A549 (cell line): ENCODE measurements at regions not wholly inside any gene's neighbourhood (a gene's known extent, or its start where the extent isn't known, plus 50 kb on each side); places are given as distances from the start of the nearest gene placed in this dataset.

Source experiments
- ATAC-seq, 2 experiments: fragments of 200-7000 bp in 1 of 2; fragments of >200 bp in 1 of 2; cut with Nextera tagmentation in 1 of 2; cut with Tn5 transposase in 1 of 2; 3 replicates each; pipeline versions ENCODE4 v1.8.0 to v1.9.1; 2018 to 2020; ENCODE audit warnings: mild to moderate bottlenecking in 1 of 2, moderate library complexity in 1 of 2
- CTCF ChIA-PET: fragments of 300-600 bp; sonication (Branson Sonifier 250); formaldehyde crosslinking; extraction: SDS; loops from one replicate; lab custom pipeline; 2021; ENCODE audit warnings: antibody characterized with exemption, inconsistent platforms; lab: Yijun Ruan, JAX
- POLR2A ChIA-PET: fragments of 350-600 bp; formaldehyde crosslinking; extraction: SDS; loops from one replicate; lab custom pipeline; 2021; ENCODE audit warnings: antibody characterized with exemption, inconsistent platforms; lab: Yijun Ruan, JAX
- DNase-seq, 2 experiments: peaks; one replicate each; pipeline versions ENCODE4 v3.0.0 to v3.0.0-alpha.2; 2011 to 2016; ENCODE audit warnings: low read depth in 1 of 2, low spot score in 1 of 2
- FAIRE-seq: peaks from 2 replicates; lab custom pipeline; 2011; peaks lifted over from hg19 to GRCh38; lab: Jason Lieb, UNC
- H3K27ac ChIP-seq, 2 experiments: fragments of >200 bp; sonication (Bioruptor Twin); formaldehyde crosslinking; 3 replicates each; pipeline ENCODE4 v1.5.1; 2016 to 2017
- H3K4me1 ChIP-seq: fragments of >200 bp; sonication (Bioruptor Twin); formaldehyde crosslinking; 3 replicates; pipeline ENCODE4 v1.6.1; 2016
- H3K4me2 ChIP-seq: fragments of >200 bp; sonication (Bioruptor Twin); formaldehyde crosslinking; 3 replicates; pipeline ENCODE4 v1.6.1; 2016
- H3K4me3 ChIP-seq: fragments of >200 bp; sonication (Bioruptor Twin); formaldehyde crosslinking; 3 replicates; pipeline ENCODE4 v1.5.1; 2016
- H3K9me3 ChIP-seq: fragments of >200 bp; sonication (Bioruptor Twin); formaldehyde crosslinking; 3 replicates; pipeline ENCODE4 v1.6.1; 2016
- ATOH8 ChIP-seq: fragments of 250-450 bp; sonication (Bioruptor Pico); IDR thresholded peaks from 2 replicates; pipeline ENCODE4 v1.5.0; 2020; ENCODE audit warnings: low read depth, mild to moderate bottlenecking, moderate library complexity
- BCL3 ChIP-seq: fragments of >200 bp; sonication (Bioruptor Twin); formaldehyde crosslinking; IDR thresholded peaks from 3 replicates; pipeline ENCODE4 v1.6.1; 2016
- CBX2 ChIP-seq: fragments of 200-600 bp; sonication (generic); IDR thresholded peaks from 2 replicates; pipeline ENCODE4 v1.6.1; 2016; ENCODE audit warnings: low read depth, mild to moderate bottlenecking, borderline replicate concordance
- CBX8 ChIP-seq: fragments of 200-600 bp; sonication (generic); IDR thresholded peaks from 2 replicates; pipeline ENCODE4 v1.6.1; 2016
- CEBPB ChIP-seq, 2 experiments: fragments of >200 bp in 1 of 2; sonication (Bioruptor Twin) in 1 of 2; formaldehyde crosslinking in 1 of 2; IDR thresholded peaks; 2 replicates each; pipeline ENCODE4 v1.6.1; 2012 to 2016
- CTCF ChIP-seq: fragments of >200 bp; sonication (Bioruptor Twin); formaldehyde crosslinking; IDR thresholded peaks from 3 replicates; pipeline ENCODE4 v1.5.1; 2016
- EHF ChIP-seq: fragments of 250-450 bp; sonication (Bioruptor Pico); IDR thresholded peaks from 2 replicates; pipeline ENCODE4 v1.5.0; 2020; ENCODE audit warnings: mild to moderate bottlenecking
- EHMT2 ChIP-seq: fragments of 200-600 bp; sonication (generic); IDR thresholded peaks from 2 replicates; pipeline ENCODE4 v1.6.1; 2016; ENCODE audit warnings: antibody characterized with exemption, low read depth, mild to moderate bottlenecking, moderate library complexity
- FOSB ChIP-seq: fragments of 250-450 bp; sonication (Bioruptor Pico); IDR thresholded peaks from 2 replicates; pipeline ENCODE4 v1.5.0; 2020; ENCODE audit warnings: mild to moderate bottlenecking, moderate library complexity
- FOXS1 ChIP-seq: fragments of 250-450 bp; sonication (Bioruptor Pico); IDR thresholded peaks from 2 replicates; pipeline ENCODE4 v1.5.0; 2020; ENCODE audit warnings: mild to moderate bottlenecking, moderate library complexity
- GATA3 ChIP-seq: IDR thresholded peaks from 2 replicates; pipeline ENCODE4 v1.6.1; 2012; ENCODE audit warnings: borderline replicate concordance
- HDAC2 ChIP-seq: fragments of 200-600 bp; sonication (generic); IDR thresholded peaks from 2 replicates; pipeline ENCODE4 v1.6.1; 2016
- HOXB5 ChIP-seq: fragments of 250-450 bp; sonication (Bioruptor Pico); IDR thresholded peaks from 2 replicates; pipeline ENCODE4 v1.5.0; 2020; ENCODE audit warnings: mild to moderate bottlenecking, moderate library complexity
- KDM1A ChIP-seq: fragments of 200-600 bp; sonication (generic); IDR thresholded peaks from 2 replicates; pipeline ENCODE4 v1.6.1; 2016; ENCODE audit warnings: low read depth, mild to moderate bottlenecking
- KDM5A ChIP-seq: fragments of 200-600 bp; sonication (generic); IDR thresholded peaks from 2 replicates; pipeline ENCODE4 v1.6.1; 2016; ENCODE audit warnings: antibody characterized with exemption, mild to moderate bottlenecking
- MAFK ChIP-seq: fragments of 450-650 bp; IDR thresholded peaks from 2 replicates; pipeline ENCODE4 v1.6.1; 2014; ENCODE audit not compliant: partially characterized antibody
- MAX ChIP-seq: IDR thresholded peaks from 2 replicates; pipeline ENCODE4 v1.6.1; 2012
- NFE2L2 ChIP-seq: fragments of 150-350 bp; conservative IDR thresholded peaks from 2 replicates; pipeline ENCODE4 v1.6.1; 2014; ENCODE audit warnings: low read length
- NPAS2 ChIP-seq: fragments of 250-450 bp; sonication (Bioruptor Pico); IDR thresholded peaks from 2 replicates; pipeline ENCODE4 v1.8.0; 2022; ENCODE audit warnings: mild to moderate bottlenecking, moderate library complexity, borderline replicate concordance
- RCOR1 ChIP-seq: fragments of 150-350 bp; IDR thresholded peaks from 2 replicates; pipeline ENCODE4 v1.6.1; 2014; ENCODE audit warnings: antibody characterized with exemption, low read length, low read depth
- SMC3 ChIP-seq: fragments of >200 bp; sonication (Bioruptor Twin); formaldehyde crosslinking; IDR thresholded peaks from 3 replicates; pipeline ENCODE4 v1.6.1; 2018; ENCODE audit warnings: inconsistent platforms
- TFCP2L1 ChIP-seq: fragments of 250-450 bp; sonication (Bioruptor Pico); IDR thresholded peaks from 2 replicates; pipeline ENCODE4 v1.5.0; 2021; ENCODE audit warnings: mild to moderate bottlenecking
- USF2 ChIP-seq: fragments of 450-650 bp; IDR thresholded peaks from 2 replicates; pipeline ENCODE4 v1.6.1; 2014; ENCODE audit warnings: antibody characterized with exemption
- ZC3H11A ChIP-seq: fragments of 450-650 bp; IDR thresholded peaks from 2 replicates; pipeline ENCODE4 v1.6.1; 2014; ENCODE audit warnings: antibody characterized with exemption, mild to moderate bottlenecking
- ZFP36 ChIP-seq: fragments of 450-650 bp; IDR thresholded peaks from 2 replicates; pipeline ENCODE4 v1.6.1; 2014; ENCODE audit warnings: borderline replicate concordance; ENCODE audit not compliant: partially characterized antibody
- WGBS: methylation state at CpG from one replicate; pipeline ENCODE4 v1.1.6; 2017; ENCODE audit errors: missing lambda C conversion rate; 5-methylcytosine and 5-hydroxymethylcytosine counted together

- CTCF ChIA-PET: no interaction called here
- Histone ChIP-seq H3K4me1 (no peaks in the 10 kb centered on the region), H3K9me3 (no peaks in the 10 kb centered on the region), H3K4me3 (no peak overlapping the region), H3K27ac (no peak overlapping the region), H3K4me2 (no peak overlapping the region)
- DNase-seq (no peak), FAIRE-seq (no peak), ATAC-seq (no peak)
- POLR2A ChIA-PET: no interaction called here
- 7% methylated on average over 1 of the region's 1 CpG for WGBS
- TF ChIP-seq KDM1A (no peak), KDM5A (no peak), GATA3 (no peak), FOXS1 (no peak), CEBPB (IDR thresholded peaks at IDR 0.05) (no peak), EHMT2 (no peak), MAX (no peak), CBX8 (no peak), CTCF (no peak), RCOR1 (no peak)
Measured at GRCh38 chr13:47859165-47859564, 141.9 kb downstream of the SUCLA2 start.

- H3K4me2 ChIP-seq: no peak overlapping the region
- CTCF ChIA-PET: interaction anchor here (1.3 kb wide), 1 partner anchor 11 kb away, joined by 3 read pairs; no protein-coding TSS in a partner anchor
- no peak for TF ChIP-seq CEBPB (IDR thresholded peaks at IDR 0.05)
- no peak for TF ChIP-seq CBX8
- no peak for TF ChIP-seq ATOH8
- no peak for TF ChIP-seq FOXS1
- TF ChIP-seq, all 56 proteins: peak for 0
- Histone ChIP-seq H3K4me3 (no peak overlapping the region), H3K27ac (no peak overlapping the region), H3K9me3 (no peaks in the 10 kb centered on the region), H3K4me1 (no peaks in the 10 kb centered on the region)
- DNase-seq (no peak), ATAC-seq (no peak), FAIRE-seq (no peak)
- POLR2A ChIA-PET: no interaction called here
- WGBS: 46% methylated on average over 9 of the region's 9 CpGs
Measured at GRCh38 chr13:47858042-47859025, 142.7 kb downstream of the SUCLA2 start.

- Histone ChIP-seq H3K27ac (no peak overlapping the region), H3K4me2 (no peak overlapping the region)
- POLR2A ChIA-PET: no interaction called here
- TF ChIP-seq HOXB5 (CRISPR knock-in tag) (no peak), EHF (CRISPR knock-in tag) (no peak), USF2 (no peak), KDM1A (no peak), NPAS2 (CRISPR knock-in tag) (no peak), TFCP2L1 (CRISPR knock-in tag) (no peak), SMC3 (no peak), HDAC2 (no peak), KDM5A (no peak), ZFP36 (no peak), ZC3H11A (no peak), BCL3 (no peak), CEBPB (IDR thresholded peaks at IDR 0.05) (no peak), NFE2L2 (no peak), CTCF (no peak), CBX2 (no peak), MAFK (no peak), FOSB (CRISPR knock-in tag) (no peak), GATA3 (no peak)
- TF ChIP-seq, all 56 proteins: peak for 0
- Histone ChIP-seq H3K4me1 (no peaks in the 10 kb centered on the region), H3K9me3 (no peaks in the 10 kb centered on the region), H3K4me3 (no peak overlapping the region)
- no peak for ATAC-seq
- FAIRE-seq: no peak
- WGBS: 28% methylated on average over 1 of the region's 1 CpG
- DNase-seq: no peak
- CTCF ChIA-PET: no interaction called here
Measured at GRCh38 chr13:47853236-47853635, 147.8 kb downstream of the SUCLA2 start.
